ENCODE measurements at regions not wholly inside any gene's neighbourhood (a gene's known extent, or its start where the extent isn't known, plus 50 kb on each side); places are given as distances from the start of the nearest gene placed in this dataset.

DNA sequence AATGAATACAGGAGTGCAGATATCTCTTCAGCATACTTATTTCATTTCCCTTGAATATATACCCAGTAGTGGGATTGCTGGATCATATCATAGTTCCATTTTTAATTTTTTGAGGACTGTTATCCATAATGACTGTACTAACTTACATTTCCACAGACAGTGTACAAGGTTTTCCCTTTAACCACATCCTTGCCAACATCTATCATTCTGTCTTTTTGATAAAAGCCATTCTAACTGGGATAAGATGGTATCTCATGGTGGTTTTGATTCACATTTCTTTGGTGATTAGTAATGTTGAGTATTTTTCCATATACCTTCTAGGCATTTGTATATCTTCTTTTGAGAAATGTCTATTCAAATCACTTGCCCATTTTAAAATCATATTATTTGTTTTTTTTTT is 325.2 kb downstream of the CYP26B1 start:
- DNase-seq (ENCODE audit: insufficient read length, low spot score): no peak
- no peak for TF ChIP-seq POLR2A (IDR thresholded peaks at IDR 0.05; ENCODE audit: low read depth, low read length)
- no peak for FAIRE-seq

GRCh38 chr2:71821856-71822255 is 325.8 kb downstream of the CYP26B1 start:
- TF ChIP-seq POLR2A (IDR thresholded peaks at IDR 0.05; ENCODE audit: low read depth, low read length): no peak
- DNase-seq (ENCODE audit: insufficient read length, low spot score) (no peak), FAIRE-seq (no peak)

GRCh38 chr2:71816815-71817214 is 330.8 kb downstream of the CYP26B1 start:
- no peak for TF ChIP-seq POLR2A (IDR thresholded peaks at IDR 0.05; ENCODE audit: low read depth, low read length)
- DNase-seq (ENCODE audit: insufficient read length, low spot score) (no peak), FAIRE-seq (no peak)

GRCh38 chr2:71815701-71816474 is 331.8 kb downstream of the CYP26B1 start:
- no peak for DNase-seq (ENCODE audit: insufficient read length, low spot score)
- no peak for FAIRE-seq
- no peak for TF ChIP-seq POLR2A (IDR thresholded peaks at IDR 0.05; ENCODE audit: low read depth, low read length)

- TF ChIP-seq POLR2A (IDR thresholded peaks at IDR 0.05; ENCODE audit: low read depth, low read length): no peak
- FAIRE-seq: no peak
- DNase-seq (ENCODE audit: insufficient read length, low spot score): no peak
Measured at GRCh38 chr2:71814885-71815284, 332.8 kb downstream of the CYP26B1 start.

DNA sequence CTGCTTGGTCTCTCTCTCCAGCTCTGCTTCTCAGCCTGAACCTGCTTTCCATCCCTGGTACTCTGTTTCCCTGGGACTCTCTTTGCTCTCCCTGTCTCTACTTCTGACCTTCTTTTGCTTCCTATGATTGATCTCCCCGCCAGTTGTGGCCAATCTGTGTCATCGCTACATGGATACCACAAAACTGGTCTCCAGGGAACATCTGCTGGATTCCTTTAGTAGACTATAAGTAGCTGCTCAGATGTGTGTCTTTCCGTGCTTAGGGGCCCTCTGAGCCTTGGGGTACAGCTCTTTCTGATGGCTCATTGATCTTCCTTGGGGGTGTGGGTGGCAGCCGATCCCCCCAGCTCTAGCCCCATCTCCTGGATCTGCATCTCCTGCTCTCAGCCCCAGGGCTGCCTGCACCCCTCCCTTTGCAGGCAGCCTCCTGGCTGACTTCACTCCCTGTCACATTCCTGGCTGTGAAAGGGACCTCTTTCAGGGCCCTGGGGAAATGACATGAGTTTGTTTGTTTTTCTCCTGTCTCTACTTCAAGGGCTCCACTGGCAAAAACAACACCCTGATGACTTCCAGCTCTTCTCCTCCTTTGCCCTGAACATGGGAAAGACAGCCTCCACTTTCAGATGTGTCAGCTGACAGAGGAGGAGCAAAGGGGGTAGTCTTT is 333.7 kb downstream of the CYP26B1 start:
- no peak for FAIRE-seq
- no peak for TF ChIP-seq POLR2A (IDR thresholded peaks at IDR 0.05; ENCODE audit: low read depth, low read length)
- no peak for DNase-seq (ENCODE audit: insufficient read length, low spot score)

GRCh38 chr2:71813315-71813714 is 334.3 kb downstream of the CYP26B1 start:
- DNase-seq (ENCODE audit: insufficient read length, low spot score) (no peak), FAIRE-seq (no peak)
- TF ChIP-seq POLR2A (IDR thresholded peaks at IDR 0.05; ENCODE audit: low read depth, low read length): no peak

DNA sequence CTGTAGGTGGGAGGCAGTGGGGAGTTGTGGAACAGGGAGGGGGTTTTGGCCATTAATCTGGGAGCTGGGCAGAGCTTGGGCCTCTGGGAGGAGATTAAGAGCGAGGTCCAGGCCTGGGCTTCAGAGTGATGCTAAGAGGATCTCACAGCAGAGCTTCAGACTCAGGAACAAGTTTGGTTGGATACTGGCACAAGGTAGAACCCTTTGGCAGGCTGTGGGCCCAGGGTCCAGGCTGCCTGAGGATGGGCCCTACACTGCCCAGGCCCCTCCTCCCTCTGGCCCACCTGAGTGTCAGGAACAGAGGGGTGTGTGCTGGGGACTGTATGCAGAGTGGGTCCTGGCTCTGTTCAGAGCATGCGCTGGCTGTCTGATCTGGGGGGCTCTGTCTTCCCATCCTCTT is 334.9 kb downstream of the CYP26B1 start:
- DNase-seq (ENCODE audit: insufficient read length, low spot score) (no peak), FAIRE-seq (no peak)
- TF ChIP-seq POLR2A (IDR thresholded peaks at IDR 0.05; ENCODE audit: low read depth, low read length): no peak

- DNase-seq (ENCODE audit: insufficient read length, low spot score): no peak
- no peak for FAIRE-seq
- no peak for TF ChIP-seq POLR2A (IDR thresholded peaks at IDR 0.05; ENCODE audit: low read depth, low read length)
Measured at GRCh38 chr2:71811726-71812125, 335.9 kb downstream of the CYP26B1 start.

- DNase-seq (ENCODE audit: insufficient read length, low spot score) (no peak), FAIRE-seq (no peak)
- TF ChIP-seq POLR2A (IDR thresholded peaks at IDR 0.05; ENCODE audit: low read depth, low read length): no peak
Measured at GRCh38 chr2:71811157-71811556, 336.5 kb downstream of the CYP26B1 start.

DNA sequence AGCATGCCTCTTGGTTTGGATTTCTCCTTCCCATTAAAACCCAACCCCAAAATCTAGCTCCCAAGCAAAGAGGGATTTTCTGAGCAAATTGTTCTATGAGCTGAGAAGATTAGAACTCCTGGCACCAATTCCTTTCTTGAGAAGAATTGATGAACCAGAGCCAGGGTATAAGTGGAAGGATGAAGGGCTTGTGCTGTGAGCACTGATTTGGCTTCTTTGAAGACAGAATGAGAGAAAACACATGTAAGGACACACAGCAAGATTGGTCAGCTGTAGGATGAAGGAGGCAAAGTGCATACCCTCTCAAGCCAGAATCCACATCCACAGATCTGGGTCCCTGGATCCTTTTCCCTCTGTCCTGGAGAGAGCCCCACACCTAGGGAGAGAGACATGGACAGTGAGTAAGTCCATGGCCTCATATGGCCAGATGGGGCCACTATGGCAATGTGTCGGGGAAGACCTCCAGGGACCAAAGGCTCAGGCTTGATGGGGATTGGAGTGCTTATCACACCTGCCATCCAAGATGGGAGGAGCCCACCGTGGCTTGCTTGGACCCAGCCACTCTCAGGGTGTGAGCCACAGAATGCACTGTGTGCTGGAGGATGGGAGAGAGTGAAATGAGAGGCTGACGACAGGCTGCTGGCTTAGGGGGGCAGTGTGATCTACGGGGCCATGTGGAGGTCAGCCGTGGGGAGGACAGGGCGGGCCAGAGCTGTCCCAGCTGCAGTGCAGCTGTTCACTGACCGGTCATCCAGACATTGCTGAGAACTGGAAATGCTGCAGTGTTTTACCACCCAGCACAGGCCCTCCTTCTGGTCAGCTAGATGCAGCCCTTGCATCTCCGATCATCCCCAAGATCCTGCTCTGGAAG is 339.8 kb downstream of the CYP26B1 start:
- DNase-seq (ENCODE audit: insufficient read length, low spot score) (no peak), FAIRE-seq (no peak)
- no peak for TF ChIP-seq POLR2A (IDR thresholded peaks at IDR 0.05; ENCODE audit: low read depth, low read length)

DNA sequence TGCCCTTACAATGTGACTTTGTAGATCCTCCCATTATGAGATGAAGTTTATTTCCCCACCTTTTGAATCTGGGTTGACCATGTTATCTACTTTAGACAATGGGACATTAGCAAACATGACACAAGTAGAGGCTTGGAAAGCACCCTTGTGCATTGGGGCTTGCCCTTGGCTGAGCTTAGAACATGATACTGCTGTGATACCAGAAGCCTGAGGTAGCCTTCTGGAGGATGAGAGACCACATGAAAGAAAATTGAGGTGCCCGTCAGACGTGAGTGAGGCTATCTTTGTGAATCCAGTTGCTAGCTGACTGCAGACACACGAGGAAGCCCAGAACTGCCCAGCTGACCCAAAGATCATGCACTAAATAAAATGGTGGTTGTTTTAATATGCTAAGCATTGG is 341.2 kb downstream of the CYP26B1 start:
- TF ChIP-seq POLR2A (IDR thresholded peaks at IDR 0.05; ENCODE audit: low read depth, low read length): no peak
- FAIRE-seq (no peak), DNase-seq (ENCODE audit: insufficient read length, low spot score) (no peak)

DNA sequence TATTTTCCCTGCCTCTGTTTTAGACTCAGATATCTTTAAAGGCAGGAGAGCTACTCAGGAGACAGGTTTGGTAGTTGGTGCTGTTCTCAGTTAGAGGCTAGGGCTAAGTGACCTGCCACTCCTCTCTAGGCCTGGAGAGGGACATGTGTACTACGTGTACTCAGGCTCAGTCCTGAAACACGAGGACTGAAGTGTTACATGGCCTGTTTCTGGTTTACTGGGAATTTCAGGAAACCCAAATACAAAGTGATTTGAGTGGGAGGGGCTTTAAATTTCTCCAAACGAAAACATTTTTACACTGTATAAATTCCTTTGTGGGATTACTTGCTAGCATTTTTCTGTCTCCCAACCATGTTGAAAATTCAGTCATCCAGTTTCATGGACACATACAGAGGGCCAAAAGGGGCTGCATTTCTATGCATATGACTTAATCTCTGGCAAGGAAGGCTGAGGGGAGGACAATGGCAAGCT is 343.3 kb downstream of the CYP26B1 start:
- no peak for DNase-seq (ENCODE audit: insufficient read length, low spot score)
- FAIRE-seq: no peak
- no peak for TF ChIP-seq POLR2A (IDR thresholded peaks at IDR 0.05; ENCODE audit: low read depth, low read length)

DNA sequence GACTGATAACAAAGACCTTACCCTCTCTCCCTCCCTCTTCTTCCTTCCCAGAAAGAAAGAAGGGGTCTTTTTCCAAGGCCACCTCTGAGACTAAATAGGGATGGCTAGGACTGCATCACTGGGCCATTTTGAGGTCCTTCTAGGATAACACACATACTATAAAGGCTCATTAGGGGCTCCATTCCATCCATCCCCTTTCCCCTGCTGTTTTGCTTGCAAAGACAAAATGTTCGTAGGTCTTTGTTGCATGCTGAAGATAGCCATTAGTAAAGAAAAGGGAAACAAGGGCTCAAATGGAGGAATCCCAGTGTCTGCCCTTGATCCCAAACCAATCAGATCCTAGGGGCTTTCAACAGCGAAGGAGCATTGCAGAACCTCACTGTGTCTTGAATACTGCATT is 344.3 kb downstream of the CYP26B1 start:
- TF ChIP-seq POLR2A (IDR thresholded peaks at IDR 0.05; ENCODE audit: low read depth, low read length): no peak
- no peak for FAIRE-seq
- DNase-seq (ENCODE audit: insufficient read length, low spot score): no peak

All from H54 (cell line).